Gastroesophageal sphincter (tissue), 3 donors: ENCODE measurements at regions not wholly inside any gene's neighbourhood (a gene's known extent, or its start where the extent isn't known, plus 50 kb on each side); places are given as distances from the start of the nearest gene placed in this dataset.

Experiments used
- EP300 ChIP-seq: sonication (generic); formaldehyde crosslinking; IDR thresholded peaks from one replicate; pipeline ENCODE4 v1.6.1; 2017; ENCODE audit warnings: antibody characterized with exemption, mild to moderate bottlenecking
- POLR2A ChIP-seq, 2 donors: fragments of 450-650 bp; IDR thresholded peaks; one replicate each; pipeline ENCODE4 v1.6.1; 2017; ENCODE audit warnings: antibody characterized with exemption in 2 of 2, mild to moderate bottlenecking in 2 of 2, moderate library complexity in 1 of 2
- POLR2AphosphoS5 ChIP-seq: sonication (generic); formaldehyde crosslinking; IDR thresholded peaks from one replicate; pipeline ENCODE4 v1.6.1; 2017; ENCODE audit warnings: antibody characterized with exemption
- TF ChIP-seq, protein P1 (sequence below), 4 experiments: fragments of 200-600 bp in 2 of 4; fragments of 450-650 bp in 2 of 4; sonication (generic) in 1 of 4; IDR thresholded peaks; one replicate each; pipeline ENCODE4 v1.5.1; 2017 to 2019; ENCODE audit warnings: antibody characterized with exemption in 4 of 4, mild to moderate bottlenecking in 2 of 4, moderate library complexity in 2 of 4

DNA sequence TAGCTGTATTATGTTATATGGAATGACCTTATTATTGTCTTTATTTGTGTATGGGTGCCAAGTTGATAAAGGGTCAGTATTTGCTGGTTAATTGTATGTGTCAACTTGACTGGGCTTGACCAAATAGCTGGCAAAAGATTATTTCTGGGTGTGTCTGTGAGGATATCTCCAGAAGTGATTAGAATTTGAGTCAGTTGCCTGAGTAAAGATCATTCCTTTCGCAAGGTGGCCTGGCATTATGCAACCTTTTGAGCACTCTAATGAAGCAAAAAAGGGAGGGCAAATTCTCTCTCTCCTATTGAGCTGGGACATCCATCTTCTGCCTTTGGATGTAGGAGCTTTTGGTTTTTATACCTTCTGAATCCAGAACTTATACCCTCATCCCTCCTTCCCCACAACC, 82.2 kb downstream of the ATXN7L3B start:
- TF ChIP-seq, protein P1, sequence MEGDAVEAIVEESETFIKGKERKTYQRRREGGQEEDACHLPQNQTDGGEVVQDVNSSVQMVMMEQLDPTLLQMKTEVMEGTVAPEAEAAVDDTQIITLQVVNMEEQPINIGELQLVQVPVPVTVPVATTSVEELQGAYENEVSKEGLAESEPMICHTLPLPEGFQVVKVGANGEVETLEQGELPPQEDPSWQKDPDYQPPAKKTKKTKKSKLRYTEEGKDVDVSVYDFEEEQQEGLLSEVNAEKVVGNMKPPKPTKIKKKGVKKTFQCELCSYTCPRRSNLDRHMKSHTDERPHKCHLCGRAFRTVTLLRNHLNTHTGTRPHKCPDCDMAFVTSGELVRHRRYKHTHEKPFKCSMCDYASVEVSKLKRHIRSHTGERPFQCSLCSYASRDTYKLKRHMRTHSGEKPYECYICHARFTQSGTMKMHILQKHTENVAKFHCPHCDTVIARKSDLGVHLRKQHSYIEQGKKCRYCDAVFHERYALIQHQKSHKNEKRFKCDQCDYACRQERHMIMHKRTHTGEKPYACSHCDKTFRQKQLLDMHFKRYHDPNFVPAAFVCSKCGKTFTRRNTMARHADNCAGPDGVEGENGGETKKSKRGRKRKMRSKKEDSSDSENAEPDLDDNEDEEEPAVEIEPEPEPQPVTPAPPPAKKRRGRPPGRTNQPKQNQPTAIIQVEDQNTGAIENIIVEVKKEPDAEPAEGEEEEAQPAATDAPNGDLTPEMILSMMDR (IDR thresholded peaks at IDR 0.05): no peak
- TF ChIP-seq EP300 (no peak), POLR2A (IDR thresholded peaks at IDR 0.05) (no peak), POLR2AphosphoS5 (no peak)
